ENCODE measurements at regions not wholly inside any gene's neighbourhood (a gene's known extent, or its start where the extent isn't known, plus 50 kb on each side); places are given as distances from the start of the nearest gene placed in this dataset.

GRCh38 chr18:2302628-2303516 lies 268.4 kb downstream of the METTL4 start:
- Histone ChIP-seq H3K36me3 (no peaks in the 10 kb centered on the region), H3K4me3 (no peak overlapping the region), H3K4me1 (no peaks in the 10 kb centered on the region), H3K27ac (no peak overlapping the region), H3K27me3 (no peaks in the 10 kb centered on the region), H3K9me3 (no peaks in the 10 kb centered on the region)
- intact Hi-C loops (cut with DNase I; ENCODE audit: low total_unique reads): no loop called here
- TF ChIP-seq CTCF (IDR thresholded peaks at IDR 0.05): no peak
- TF ChIP-seq POLR2A (IDR thresholded peaks at IDR 0.05): no peak
- TF ChIP-seq POLR2AphosphoS5 (IDR thresholded peaks at IDR 0.05): no peak
- DNase-seq (ENCODE audit: low spot score in 2 of 2): no peak

- DNase-seq (ENCODE audit: low spot score in 2 of 2): no peak
- H3K36me3 ChIP-seq: no peaks in the 10 kb centered on the region
- H3K4me1 ChIP-seq: no peaks in the 10 kb centered on the region
- no peak overlapping the region for H3K4me3 ChIP-seq
- TF ChIP-seq CTCF (IDR thresholded peaks at IDR 0.05) (no peak), POLR2AphosphoS5 (IDR thresholded peaks at IDR 0.05) (no peak), POLR2A (IDR thresholded peaks at IDR 0.05) (no peak)
- no peaks in the 10 kb centered on the region for H3K9me3 ChIP-seq
- no peak overlapping the region for H3K27ac ChIP-seq
- no peaks in the 10 kb centered on the region for H3K27me3 ChIP-seq
- intact Hi-C loops (cut with DNase I; ENCODE audit: low total_unique reads): no loop called here
Observed at GRCh38 chr18:2303517-2304238, 267.6 kb downstream of the METTL4 start.

GRCh38 chr18:2304378-2305175 lies 266.7 kb downstream of the METTL4 start:
- no peak for DNase-seq (ENCODE audit: low spot score in 2 of 2)
- Histone ChIP-seq H3K9me3 (no peaks in the 10 kb centered on the region), H3K36me3 (no peaks in the 10 kb centered on the region), H3K27me3 (no peaks in the 10 kb centered on the region), H3K27ac (no peak overlapping the region), H3K4me3 (no peak overlapping the region), H3K4me1 (no peaks in the 10 kb centered on the region)
- TF ChIP-seq POLR2AphosphoS5 (IDR thresholded peaks at IDR 0.05) (no peak), CTCF (IDR thresholded peaks at IDR 0.05) (no peak), POLR2A (IDR thresholded peaks at IDR 0.05) (no peak)
- intact Hi-C loops (cut with DNase I; ENCODE audit: low total_unique reads): no loop called here

- Histone ChIP-seq H3K9me3 (no peaks in the 10 kb centered on the region), H3K27ac (no peak overlapping the region), H3K4me3 (no peak overlapping the region), H3K36me3 (no peaks in the 10 kb centered on the region), H3K27me3 (no peaks in the 10 kb centered on the region), H3K4me1 (no peaks in the 10 kb centered on the region)
- TF ChIP-seq POLR2AphosphoS5 (IDR thresholded peaks at IDR 0.05): no peak
- no peak for TF ChIP-seq POLR2A (IDR thresholded peaks at IDR 0.05)
- TF ChIP-seq CTCF (IDR thresholded peaks at IDR 0.05): no peak
- DNase-seq (ENCODE audit: low spot score in 2 of 2): no peak
- intact Hi-C loops (cut with DNase I; ENCODE audit: low total_unique reads): no loop called here
Observed at GRCh38 chr18:2306606-2307005, 264.7 kb downstream of the METTL4 start.

Measured in breast epithelium (tissue), 4 donors.